Brain microvascular endothelial cell (primary cell): ENCODE measurements at regions not wholly inside any gene's neighbourhood (a gene's known extent, or its start where the extent isn't known, plus 50 kb on each side); places are given as distances from the start of the nearest gene placed in this dataset.
"Not testable (repeated sequence)": the region's sequence is repeated elsewhere in the genome, so short reads cannot be mapped to it uniquely, and the experiment has no call there.

Experiments used
- DNase-seq: peaks from one replicate; pipeline ENCODE4 v3.0.0-alpha.2; 2020
- H3K27ac ChIP-seq: fragments of 250-450 bp; sonication (Bioruptor Pico); 2 replicates; pipeline ENCODE4 v1.5.1; 2020; ENCODE audit warnings: mild to moderate bottlenecking, moderate library complexity
- H3K27me3 ChIP-seq: fragments of 250-450 bp; sonication (Bioruptor Pico); replicated peaks from 2 replicates; pipeline ENCODE4 v1.5.1; 2020; ENCODE audit warnings: mild to moderate bottlenecking
- H3K36me3 ChIP-seq: fragments of 250-450 bp; sonication (Bioruptor Pico); replicated peaks from 2 replicates; pipeline ENCODE4 v1.5.1; 2020; ENCODE audit warnings: mild to moderate bottlenecking
- H3K4me3 ChIP-seq: 2 replicates; pipeline ENCODE4 v1.5.1; 2011; ENCODE audit warnings: low read depth, mild to moderate bottlenecking, control low read depth, low read length, moderate library complexity
- in situ Hi-C: cut with HindIII; loops from 2 replicates; pipeline ENCODE4 v1.10.0; 2017; ENCODE audit warnings: low sequenced_read_pairs, low pct_ligation_motif_present
- TF ChIP-seq, protein P1 (sequence below): IDR thresholded peaks from 2 replicates; pipeline ENCODE4 v1.5.1; 2011; ENCODE audit warnings: low read depth, mild to moderate bottlenecking, moderate library complexity, low read length, control low read depth, inconsistent platforms; ENCODE audit errors: missing control alignments

GRCh38 chr17:54194268-54194667 lies 371.5 kb downstream of the KIF2B start:
- no peak for DNase-seq
- H3K27me3 ChIP-seq = no peaks in the 10 kb centered on the region
- in situ Hi-C loops = no loop called here
- no peak overlapping the region for H3K27ac ChIP-seq
- no peaks in the 10 kb centered on the region for H3K36me3 ChIP-seq
- no peak overlapping the region for H3K4me3 ChIP-seq
- TF ChIP-seq, protein P1, sequence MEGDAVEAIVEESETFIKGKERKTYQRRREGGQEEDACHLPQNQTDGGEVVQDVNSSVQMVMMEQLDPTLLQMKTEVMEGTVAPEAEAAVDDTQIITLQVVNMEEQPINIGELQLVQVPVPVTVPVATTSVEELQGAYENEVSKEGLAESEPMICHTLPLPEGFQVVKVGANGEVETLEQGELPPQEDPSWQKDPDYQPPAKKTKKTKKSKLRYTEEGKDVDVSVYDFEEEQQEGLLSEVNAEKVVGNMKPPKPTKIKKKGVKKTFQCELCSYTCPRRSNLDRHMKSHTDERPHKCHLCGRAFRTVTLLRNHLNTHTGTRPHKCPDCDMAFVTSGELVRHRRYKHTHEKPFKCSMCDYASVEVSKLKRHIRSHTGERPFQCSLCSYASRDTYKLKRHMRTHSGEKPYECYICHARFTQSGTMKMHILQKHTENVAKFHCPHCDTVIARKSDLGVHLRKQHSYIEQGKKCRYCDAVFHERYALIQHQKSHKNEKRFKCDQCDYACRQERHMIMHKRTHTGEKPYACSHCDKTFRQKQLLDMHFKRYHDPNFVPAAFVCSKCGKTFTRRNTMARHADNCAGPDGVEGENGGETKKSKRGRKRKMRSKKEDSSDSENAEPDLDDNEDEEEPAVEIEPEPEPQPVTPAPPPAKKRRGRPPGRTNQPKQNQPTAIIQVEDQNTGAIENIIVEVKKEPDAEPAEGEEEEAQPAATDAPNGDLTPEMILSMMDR = no peak

GRCh38 chr17:54196751-54197150 lies 374.0 kb downstream of the KIF2B start:
- no peak overlapping the region for H3K4me3 ChIP-seq
- no peak for DNase-seq
- no peak overlapping the region for H3K27ac ChIP-seq
- TF ChIP-seq, protein P1 = no peak
- in situ Hi-C loops = no loop called here
- H3K27me3 ChIP-seq = no peaks in the 10 kb centered on the region
- no peaks in the 10 kb centered on the region for H3K36me3 ChIP-seq

GRCh38 chr17:54201380-54201779 lies 378.7 kb downstream of the KIF2B start:
- H3K36me3 ChIP-seq, H3K4me3 ChIP-seq, in situ Hi-C loops, H3K27me3 ChIP-seq, H3K27ac ChIP-seq, DNase-seq: not testable (repeated sequence)

DNA sequence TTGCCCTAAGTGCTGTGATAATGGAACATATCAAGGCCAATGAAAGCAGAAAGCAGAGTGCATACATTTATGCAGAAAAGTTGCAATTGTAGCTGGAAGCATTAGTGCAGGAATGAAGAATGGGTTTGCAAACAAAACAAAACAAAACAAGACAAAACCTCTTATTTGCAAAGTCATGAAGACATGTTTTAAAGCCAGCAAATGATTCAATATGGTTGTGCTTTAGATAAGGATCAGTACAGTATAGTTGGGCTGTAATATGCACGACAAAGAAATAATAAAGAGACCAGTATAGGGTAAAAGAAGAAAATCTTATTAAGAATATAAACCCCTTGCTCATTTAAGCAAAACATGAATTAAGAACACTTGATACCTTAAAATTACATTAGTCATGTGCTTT lies 398.1 kb downstream of the KIF2B start:
- H3K36me3 ChIP-seq = no peaks in the 10 kb centered on the region
- TF ChIP-seq, protein P1 = no peak

DNA sequence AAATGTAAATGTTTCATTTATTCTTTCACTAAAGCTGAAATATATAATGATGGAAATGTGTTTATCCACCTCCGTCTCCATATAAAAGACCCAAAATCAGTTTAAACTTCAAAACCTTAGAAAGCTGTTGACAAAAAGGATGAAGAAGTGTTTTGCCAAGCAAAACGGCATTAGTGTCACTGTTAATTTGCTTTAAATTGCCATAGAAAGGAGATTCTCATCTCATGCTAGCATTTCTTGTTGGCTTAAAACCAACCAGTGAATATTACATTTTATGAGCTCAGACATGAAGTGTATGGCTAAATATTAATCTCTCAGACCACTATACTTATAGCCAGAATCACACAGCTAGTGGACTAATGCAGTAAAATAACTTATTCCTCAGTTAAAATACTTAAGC lies 398.8 kb downstream of the KIF2B start:
- in situ Hi-C loops = no loop called here
- TF ChIP-seq, protein P1 = no peak
- Histone ChIP-seq H3K27ac (no peak overlapping the region), H3K27me3 (no peaks in the 10 kb centered on the region), H3K4me3 (no peak overlapping the region), H3K36me3 (no peaks in the 10 kb centered on the region)
- DNase-seq = no peak

More for the DNA sequence above, 398.1 kb downstream of the KIF2B start:
- DNase-seq = no peak
- in situ Hi-C loops = no loop called here
- H3K27me3 ChIP-seq = no peaks in the 10 kb centered on the region
- no peak overlapping the region for H3K27ac ChIP-seq
- no peak overlapping the region for H3K4me3 ChIP-seq

DNA sequence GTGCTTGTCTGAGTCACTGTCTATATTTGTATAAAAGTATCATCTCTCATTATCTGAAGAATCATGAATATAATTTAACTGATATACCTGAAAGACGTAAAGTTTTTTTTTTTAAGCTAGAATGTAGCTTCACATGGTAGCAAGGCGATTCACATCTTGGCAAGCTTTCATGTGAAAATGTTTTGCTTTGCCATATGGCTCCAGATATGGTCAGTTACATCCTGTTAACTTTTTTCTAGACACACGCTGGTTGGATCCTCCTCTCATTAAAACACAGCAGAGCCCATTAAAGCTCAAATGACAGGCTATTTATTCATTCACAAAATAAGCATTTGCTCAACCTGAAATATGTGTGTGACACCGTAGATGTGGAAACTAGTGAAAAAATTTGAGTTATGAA lies 412.8 kb downstream of the KIF2B start:
- TF ChIP-seq, protein P1 = no peak
- Histone ChIP-seq H3K27me3 (no peaks in the 10 kb centered on the region), H3K4me3 (no peak overlapping the region), H3K27ac (no peak overlapping the region), H3K36me3 (no peaks in the 10 kb centered on the region)
- in situ Hi-C loops = no loop called here
- DNase-seq = no peak
